ENCODE measurements at regions not wholly inside any gene's neighbourhood (a gene's known extent, or its start where the extent isn't known, plus 50 kb on each side); places are given as distances from the start of the nearest gene placed in this dataset.

DNA sequence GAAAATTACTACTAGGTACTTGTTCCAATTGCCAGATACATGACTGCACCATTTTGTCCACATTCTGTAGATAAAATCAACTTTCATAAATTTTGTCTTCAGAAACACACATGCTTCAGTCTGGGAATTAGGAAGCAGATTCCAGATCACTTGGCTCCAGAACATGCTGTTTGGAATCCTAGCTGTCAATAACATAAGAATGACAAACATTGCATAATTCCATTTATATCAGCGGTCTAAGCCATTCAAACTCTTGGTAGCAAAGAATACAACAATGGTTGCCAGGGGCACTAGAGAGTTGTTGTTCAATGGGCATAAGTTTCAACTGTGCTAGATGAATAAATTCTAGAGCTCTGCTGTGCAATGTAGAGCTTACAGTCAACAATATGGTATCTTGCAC, 1112.1 kb upstream of the AGA start:
- no peak for TF ChIP-seq POLR2AphosphoS5 (IDR thresholded peaks at IDR 0.05; ENCODE audit: low read depth, low read length)
- TF ChIP-seq POLR2A (IDR thresholded peaks at IDR 0.05; ENCODE audit: low read depth, low read length), result no peak
